HEK293 (cell line): ENCODE measurements at regions not wholly inside any gene's neighbourhood (a gene's known extent, or its start where the extent isn't known, plus 50 kb on each side); places are given as distances from the start of the nearest gene placed in this dataset.

Experiments
- CTCF ChIA-PET: fragments of 350-600 bp; formaldehyde crosslinking; extraction: SDS; loops from one replicate; lab custom pipeline; 2021; ENCODE audit warnings: antibody characterized with exemption; lab: Yijun Ruan, JAX
- POLR2A ChIA-PET: fragments of 300-600 bp; formaldehyde crosslinking; extraction: SDS; loops from one replicate; lab custom pipeline; 2020; ENCODE audit warnings: antibody characterized with exemption, inconsistent platforms; lab: Yijun Ruan, JAX
- H3K27ac ChIP-seq: fragments of 200-500 bp; sonication (Bioruptor generic); 2 replicates; pipeline ENCODE4 v1.5.1; 2014; ENCODE audit warnings: low read depth, low read length, control low read depth, inconsistent platforms; ENCODE audit errors: extremely low read depth
- H3K36me3 ChIP-seq, 2 experiments: fragments of 200-500 bp in 1 of 2; sonication (Bioruptor generic) in 1 of 2; 1 replicate in 1 of 2; 2 replicates in 1 of 2; pipeline ENCODE4 v1.5.1; 2014 to 2017; ENCODE audit warnings: inconsistent platforms in 2 of 2, low read length in 2 of 2; ENCODE audit not compliant: control insufficient read depth in 2 of 2, insufficient read depth in 1 of 2
- H3K4me1 ChIP-seq: fragments of 200-500 bp; sonication (Bioruptor generic); 2 replicates; pipeline ENCODE4 v1.5.1; 2014; ENCODE audit warnings: mild to moderate bottlenecking, low read length, inconsistent platforms; ENCODE audit not compliant: control insufficient read depth, insufficient read depth
- H3K4me3 ChIP-seq: 2 replicates; pipeline ENCODE4 v1.5.1; 2011; ENCODE audit warnings: low read depth, mild to moderate bottlenecking, control low read depth, low read length, moderate library complexity
- H3K9me3 ChIP-seq: fragments of 200-500 bp; sonication (Bioruptor generic); 2 replicates; pipeline ENCODE4 v1.5.1; 2014; ENCODE audit warnings: low read depth, low read length, inconsistent platforms; ENCODE audit not compliant: control insufficient read depth, insufficient read depth
- BCL11A ChIP-seq: fragments of 450-650 bp; formaldehyde crosslinking; IDR thresholded peaks from 2 replicates; pipeline ENCODE4 v1.5.1; 2016; ENCODE audit warnings: low read depth, missing biosample characterization, missing genetic modification characterization
- FEZF1 ChIP-seq: fragments of 450-650 bp; formaldehyde crosslinking; IDR thresholded peaks from 2 replicates; pipeline ENCODE4 v1.5.1; 2016; ENCODE audit warnings: missing biosample characterization, missing genetic modification characterization
- WT1 ChIP-seq: fragments of 450-650 bp; formaldehyde crosslinking; IDR thresholded peaks from 2 replicates; pipeline ENCODE4 v1.5.1; 2016; ENCODE audit warnings: missing biosample characterization, missing genetic modification characterization
- ZBTB1 ChIP-seq: fragments of 450-650 bp; formaldehyde crosslinking; IDR thresholded peaks from 2 replicates; pipeline ENCODE4 v1.5.1; 2016; ENCODE audit warnings: missing biosample characterization, missing genetic modification characterization
- ZBTB48 ChIP-seq: fragments of 450-650 bp; formaldehyde crosslinking; IDR thresholded peaks from 2 replicates; pipeline ENCODE4 v1.5.1; 2016; ENCODE audit warnings: missing biosample characterization, missing genetic modification characterization
- ZNF10 ChIP-seq: fragments of 450-650 bp; formaldehyde crosslinking; IDR thresholded peaks from 2 replicates; pipeline ENCODE4 v1.5.1; 2017; ENCODE audit warnings: missing biosample characterization, missing genetic modification characterization
- ZNF121 ChIP-seq: fragments of 450-650 bp; formaldehyde crosslinking; IDR thresholded peaks from 2 replicates; pipeline ENCODE4 v1.5.1; 2016; ENCODE audit warnings: missing biosample characterization, missing genetic modification characterization
- ZNF138 ChIP-seq: fragments of 450-650 bp; formaldehyde crosslinking; IDR thresholded peaks from 2 replicates; pipeline ENCODE4 v1.5.1; 2016; ENCODE audit warnings: missing biosample characterization, missing genetic modification characterization, borderline replicate concordance
- ZNF23 ChIP-seq: fragments of 450-650 bp; formaldehyde crosslinking; IDR thresholded peaks from 2 replicates; pipeline ENCODE4 v1.5.1; 2016; ENCODE audit warnings: missing biosample characterization, missing genetic modification characterization, borderline replicate concordance
- ZNF266 ChIP-seq: fragments of 450-650 bp; formaldehyde crosslinking; IDR thresholded peaks from 2 replicates; pipeline ENCODE4 v1.5.1; 2016; ENCODE audit warnings: missing biosample characterization, missing genetic modification characterization, low read depth
- ZNF274 ChIP-seq, 2 experiments: fragments of 200-500 bp in 1 of 2; fragments of 450-650 bp in 1 of 2; sonication (Bioruptor generic) in 1 of 2; formaldehyde crosslinking in 1 of 2; IDR thresholded peaks; 2 replicates each; pipeline versions ENCODE4 v1.5.1 to v1.6.1; 2014 to 2016; ENCODE audit warnings: borderline replicate concordance in 1 of 2, inconsistent platforms in 1 of 2, low read length in 1 of 2, missing biosample characterization in 1 of 2, missing genetic modification characterization in 1 of 2
- ZNF354C ChIP-seq: fragments of 450-650 bp; formaldehyde crosslinking; IDR thresholded peaks from 2 replicates; pipeline ENCODE4 v1.5.1; 2016; ENCODE audit warnings: missing biosample characterization, missing genetic modification characterization, low read depth, borderline replicate concordance
- ZNF48 ChIP-seq: fragments of 450-650 bp; formaldehyde crosslinking; IDR thresholded peaks from 2 replicates; pipeline ENCODE4 v1.5.1; 2016; ENCODE audit warnings: missing biosample characterization, missing genetic modification characterization
- ZNF510 ChIP-seq: fragments of 450-650 bp; formaldehyde crosslinking; IDR thresholded peaks from 2 replicates; pipeline ENCODE4 v1.5.1; 2018; ENCODE audit warnings: mild to moderate bottlenecking, missing genetic modification characterization, missing biosample characterization; ENCODE audit not compliant: insufficient replicate concordance
- ZNF514 ChIP-seq: fragments of 450-650 bp; formaldehyde crosslinking; IDR thresholded peaks from 2 replicates; pipeline ENCODE4 v1.5.1; 2016; ENCODE audit warnings: missing biosample characterization, missing genetic modification characterization
- ZNF521 ChIP-seq: fragments of 450-650 bp; formaldehyde crosslinking; IDR thresholded peaks from 2 replicates; pipeline ENCODE4 v1.5.1; 2017; ENCODE audit warnings: missing biosample characterization, mild to moderate bottlenecking, missing genetic modification characterization
- ZNF529 ChIP-seq: fragments of 450-650 bp; formaldehyde crosslinking; IDR thresholded peaks from 2 replicates; pipeline ENCODE4 v1.5.1; 2017; ENCODE audit warnings: missing genetic modification characterization, missing biosample characterization; ENCODE audit not compliant: insufficient replicate concordance
- ZNF548 ChIP-seq: fragments of 450-650 bp; formaldehyde crosslinking; IDR thresholded peaks from 2 replicates; pipeline ENCODE4 v1.5.1; 2016; ENCODE audit warnings: missing biosample characterization, missing genetic modification characterization
- ZNF555 ChIP-seq: fragments of 450-650 bp; formaldehyde crosslinking; conservative IDR thresholded peaks from 2 replicates; pipeline ENCODE4 v1.5.1; 2017; ENCODE audit warnings: missing biosample characterization, mild to moderate bottlenecking, missing genetic modification characterization, inconsistent platforms
- ZNF701 ChIP-seq: fragments of 450-650 bp; formaldehyde crosslinking; IDR thresholded peaks from 2 replicates; pipeline ENCODE4 v1.5.1; 2016; ENCODE audit warnings: missing biosample characterization, missing genetic modification characterization
- ZNF785 ChIP-seq: fragments of 450-650 bp; formaldehyde crosslinking; IDR thresholded peaks from 2 replicates; pipeline ENCODE4 v1.5.1; 2016; ENCODE audit warnings: missing biosample characterization, missing genetic modification characterization
- ZSCAN30 ChIP-seq: fragments of 450-650 bp; IDR thresholded peaks from 2 replicates; pipeline ENCODE4 v1.5.1; 2018; ENCODE audit warnings: missing biosample characterization, mild to moderate bottlenecking, missing genetic modification characterization, moderate library complexity
- TF ChIP-seq, protein P1 (sequence below): fragments of 450-650 bp; formaldehyde crosslinking; IDR thresholded peaks from 2 replicates; pipeline ENCODE4 v1.5.1; 2016; ENCODE audit warnings: missing biosample characterization, missing genetic modification characterization, low read depth
- TF ChIP-seq, protein P2 (sequence below): fragments of 450-650 bp; formaldehyde crosslinking; IDR thresholded peaks from 2 replicates; pipeline ENCODE4 v1.5.1; 2016; ENCODE audit warnings: missing biosample characterization, missing genetic modification characterization, low read depth
- TF ChIP-seq, protein P3 (sequence below): fragments of 450-650 bp; formaldehyde crosslinking; IDR thresholded peaks from 2 replicates; pipeline ENCODE4 v1.5.1; 2016; ENCODE audit warnings: missing biosample characterization, missing genetic modification characterization
- TF ChIP-seq, protein P4 (sequence below): fragments of 450-650 bp; formaldehyde crosslinking; IDR thresholded peaks from 2 replicates; pipeline ENCODE4 v1.5.1; 2016; ENCODE audit warnings: missing biosample characterization, missing genetic modification characterization

DNA sequence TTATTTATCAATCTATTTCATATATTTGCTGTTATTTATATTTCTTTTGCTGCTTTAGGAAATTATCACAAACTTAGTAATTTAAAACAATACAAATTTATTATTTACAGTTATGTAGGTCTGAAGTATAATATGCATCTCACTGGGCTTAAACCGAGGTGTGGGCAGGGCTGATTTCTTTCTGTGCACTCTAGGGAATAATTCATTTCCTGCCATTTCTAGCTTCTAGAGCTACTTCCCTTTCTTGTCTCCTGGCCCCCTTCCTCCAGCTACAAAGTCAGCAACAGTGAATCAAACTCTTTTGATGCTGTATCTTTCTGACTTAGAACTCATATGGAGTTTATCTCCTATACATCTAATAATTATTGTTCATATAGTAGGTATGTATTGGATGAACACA, 303.5 kb upstream of the ARSJ start:
- Histone ChIP-seq H3K4me1 (no peaks in the 10 kb centered on the region), H3K9me3 (no peaks in the 10 kb centered on the region), H3K36me3 (no peaks in the 10 kb centered on the region), H3K4me3 (no peak overlapping the region), H3K27ac (no peak overlapping the region)
- no peak for TF ChIP-seq ZBTB48 (tag by site-specific recombination)
- no peak for TF ChIP-seq ZNF548 (tag by site-specific recombination)
- TF ChIP-seq ZNF266 (tag by site-specific recombination), result no peak
- no peak for TF ChIP-seq WT1
- TF ChIP-seq, protein P1, sequence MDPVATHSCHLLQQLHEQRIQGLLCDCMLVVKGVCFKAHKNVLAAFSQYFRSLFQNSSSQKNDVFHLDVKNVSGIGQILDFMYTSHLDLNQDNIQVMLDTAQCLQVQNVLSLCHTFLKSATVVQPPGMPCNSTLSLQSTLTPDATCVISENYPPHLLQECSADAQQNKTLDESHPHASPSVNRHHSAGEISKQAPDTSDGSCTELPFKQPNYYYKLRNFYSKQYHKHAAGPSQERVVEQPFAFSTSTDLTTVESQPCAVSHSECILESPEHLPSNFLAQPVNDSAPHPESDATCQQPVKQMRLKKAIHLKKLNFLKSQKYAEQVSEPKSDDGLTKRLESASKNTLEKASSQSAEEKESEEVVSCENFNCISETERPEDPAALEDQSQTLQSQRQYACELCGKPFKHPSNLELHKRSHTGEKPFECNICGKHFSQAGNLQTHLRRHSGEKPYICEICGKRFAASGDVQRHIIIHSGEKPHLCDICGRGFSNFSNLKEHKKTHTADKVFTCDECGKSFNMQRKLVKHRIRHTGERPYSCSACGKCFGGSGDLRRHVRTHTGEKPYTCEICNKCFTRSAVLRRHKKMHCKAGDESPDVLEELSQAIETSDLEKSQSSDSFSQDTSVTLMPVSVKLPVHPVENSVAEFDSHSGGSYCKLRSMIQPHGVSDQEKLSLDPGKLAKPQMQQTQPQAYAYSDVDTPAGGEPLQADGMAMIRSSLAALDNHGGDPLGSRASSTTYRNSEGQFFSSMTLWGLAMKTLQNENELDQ (tag by site-specific recombination), result no peak
- ChIA-PET POLR2A (no interaction called here), CTCF (no interaction called here)

DNA sequence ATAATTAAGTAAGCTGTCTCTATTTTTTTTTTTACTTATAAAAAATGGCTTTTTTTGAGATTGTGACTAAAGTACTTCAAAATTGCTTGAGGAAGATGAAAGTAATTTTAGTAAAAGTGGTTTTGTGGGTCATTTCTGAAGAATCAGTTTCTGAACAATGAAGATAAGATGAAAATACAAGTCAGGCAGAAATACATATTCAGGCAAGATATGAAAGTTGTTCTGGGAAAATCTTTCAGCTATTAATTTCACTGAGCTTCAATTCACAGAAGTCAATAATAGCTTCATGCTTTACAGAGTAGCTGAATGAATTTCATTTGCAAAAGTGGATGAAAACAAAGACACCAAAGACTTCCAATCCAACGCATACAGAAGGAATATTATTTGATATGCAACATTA, 305.2 kb upstream of the ARSJ start:
- TF ChIP-seq FEZF1 (tag by site-specific recombination), result no peak
- no peak for TF ChIP-seq ZNF701 (tag by site-specific recombination)
- TF ChIP-seq ZNF48 (tag by site-specific recombination), result no peak
- TF ChIP-seq BCL11A, result no peak
- TF ChIP-seq ZNF521 (tag by site-specific recombination), result no peak
- no peak for TF ChIP-seq ZNF785
- TF ChIP-seq ZSCAN30 (tag by site-specific recombination), result no peak
- no peak for TF ChIP-seq ZNF10
- no peak for TF ChIP-seq ZNF514 (tag by site-specific recombination)
- no peak for TF ChIP-seq ZNF138
- TF ChIP-seq ZNF529 (tag by site-specific recombination), result no peak
- no peak for TF ChIP-seq ZNF23 (tag by site-specific recombination)
- TF ChIP-seq, all 188 proteins: peak for 0
- Histone ChIP-seq H3K4me3 (no peak overlapping the region), H3K36me3 (no peaks in the 10 kb centered on the region), H3K4me1 (no peaks in the 10 kb centered on the region), H3K9me3 (no peaks in the 10 kb centered on the region), H3K27ac (no peak overlapping the region)
- ChIA-PET POLR2A (no interaction called here), CTCF (no interaction called here)

DNA sequence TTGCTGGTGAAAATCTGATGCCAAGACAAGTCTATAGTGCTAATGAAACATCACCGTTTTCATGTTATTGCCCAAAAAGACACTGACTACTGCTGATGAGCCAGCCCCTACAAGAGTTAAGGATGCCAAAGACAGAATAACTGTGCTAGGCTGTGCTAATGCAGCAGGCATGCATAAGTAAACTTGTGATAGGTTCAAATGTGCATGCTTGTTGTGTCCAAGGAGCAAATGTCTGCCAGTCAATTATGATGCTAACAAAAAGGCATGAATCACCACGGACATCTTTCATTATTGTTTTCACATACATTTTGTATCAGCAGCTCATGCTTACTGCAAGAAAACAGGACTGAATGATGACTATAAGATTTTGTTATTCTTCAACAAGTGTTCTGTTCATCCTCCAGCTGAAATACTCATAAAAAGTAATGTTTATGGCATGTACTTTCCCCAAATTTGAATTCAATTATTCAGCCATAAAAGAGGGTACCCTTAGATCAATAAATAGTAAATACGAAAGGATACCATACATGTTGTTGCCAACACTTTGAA, 306.9 kb upstream of the ARSJ start:
- CTCF ChIA-PET, result no interaction called here
- Histone ChIP-seq H3K36me3 (no peaks in the 10 kb centered on the region), H3K27ac (no peak overlapping the region), H3K4me1 (no peaks in the 10 kb centered on the region), H3K4me3 (no peak overlapping the region), H3K9me3 (no peaks in the 10 kb centered on the region)
- POLR2A ChIA-PET, result no interaction called here
- TF ChIP-seq ZNF510 (tag by site-specific recombination), result no peak
- TF ChIP-seq ZNF555 (tag by site-specific recombination), result no peak
- TF ChIP-seq, protein P2, sequence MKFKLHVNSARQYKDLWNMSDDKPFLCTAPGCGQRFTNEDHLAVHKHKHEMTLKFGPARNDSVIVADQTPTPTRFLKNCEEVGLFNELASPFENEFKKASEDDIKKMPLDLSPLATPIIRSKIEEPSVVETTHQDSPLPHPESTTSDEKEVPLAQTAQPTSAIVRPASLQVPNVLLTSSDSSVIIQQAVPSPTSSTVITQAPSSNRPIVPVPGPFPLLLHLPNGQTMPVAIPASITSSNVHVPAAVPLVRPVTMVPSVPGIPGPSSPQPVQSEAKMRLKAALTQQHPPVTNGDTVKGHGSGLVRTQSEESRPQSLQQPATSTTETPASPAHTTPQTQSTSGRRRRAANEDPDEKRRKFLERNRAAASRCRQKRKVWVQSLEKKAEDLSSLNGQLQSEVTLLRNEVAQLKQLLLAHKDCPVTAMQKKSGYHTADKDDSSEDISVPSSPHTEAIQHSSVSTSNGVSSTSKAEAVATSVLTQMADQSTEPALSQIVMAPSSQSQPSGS, result no peak
- TF ChIP-seq ZNF121 (tag by site-specific recombination), result no peak
- TF ChIP-seq ZNF274 (IDR thresholded peaks at IDR 0.05; ENCODE audit: low read length), result no peak
- no peak for TF ChIP-seq ZNF274 (tag by site-specific recombination; IDR thresholded peaks at IDR 0.05; ENCODE audit: borderline replicate concordance)
- TF ChIP-seq ZNF701 (tag by site-specific recombination), result no peak
- no peak for TF ChIP-seq ZBTB1 (tag by site-specific recombination)
- TF ChIP-seq, protein P3, sequence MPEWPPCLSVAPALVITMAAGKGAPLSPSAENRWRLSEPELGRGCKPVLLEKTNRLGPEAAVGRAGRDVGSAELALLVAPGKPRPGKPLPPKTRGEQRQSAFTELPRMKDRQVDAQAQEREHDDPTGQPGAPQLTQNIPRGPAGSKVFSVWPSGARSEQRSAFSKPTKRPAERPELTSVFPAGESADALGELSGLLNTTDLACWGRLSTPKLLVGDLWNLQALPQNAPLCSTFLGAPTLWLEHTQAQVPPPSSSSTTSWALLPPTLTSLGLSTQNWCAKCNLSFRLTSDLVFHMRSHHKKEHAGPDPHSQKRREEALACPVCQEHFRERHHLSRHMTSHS (tag by site-specific recombination), result no peak
- no peak for TF ChIP-seq ZNF354C (tag by site-specific recombination)
- TF ChIP-seq, protein P4, sequence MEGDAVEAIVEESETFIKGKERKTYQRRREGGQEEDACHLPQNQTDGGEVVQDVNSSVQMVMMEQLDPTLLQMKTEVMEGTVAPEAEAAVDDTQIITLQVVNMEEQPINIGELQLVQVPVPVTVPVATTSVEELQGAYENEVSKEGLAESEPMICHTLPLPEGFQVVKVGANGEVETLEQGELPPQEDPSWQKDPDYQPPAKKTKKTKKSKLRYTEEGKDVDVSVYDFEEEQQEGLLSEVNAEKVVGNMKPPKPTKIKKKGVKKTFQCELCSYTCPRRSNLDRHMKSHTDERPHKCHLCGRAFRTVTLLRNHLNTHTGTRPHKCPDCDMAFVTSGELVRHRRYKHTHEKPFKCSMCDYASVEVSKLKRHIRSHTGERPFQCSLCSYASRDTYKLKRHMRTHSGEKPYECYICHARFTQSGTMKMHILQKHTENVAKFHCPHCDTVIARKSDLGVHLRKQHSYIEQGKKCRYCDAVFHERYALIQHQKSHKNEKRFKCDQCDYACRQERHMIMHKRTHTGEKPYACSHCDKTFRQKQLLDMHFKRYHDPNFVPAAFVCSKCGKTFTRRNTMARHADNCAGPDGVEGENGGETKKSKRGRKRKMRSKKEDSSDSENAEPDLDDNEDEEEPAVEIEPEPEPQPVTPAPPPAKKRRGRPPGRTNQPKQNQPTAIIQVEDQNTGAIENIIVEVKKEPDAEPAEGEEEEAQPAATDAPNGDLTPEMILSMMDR, result no peak
- TF ChIP-seq ZNF785, result no peak
